Mesothelial cell of epicardium (in vitro differentiated cells): ENCODE measurements at regions not wholly inside any gene's neighbourhood (a gene's known extent, or its start where the extent isn't known, plus 50 kb on each side); places are given as distances from the start of the nearest gene placed in this dataset.

ENCODE experiments used
- DNase-seq, 2 experiments: peaks; one replicate each; pipeline ENCODE4 v3.0.0; 2021; ENCODE audit warnings: low spot score in 2 of 2; ENCODE audit not compliant: unreplicated experiment in 2 of 2
- H3K27ac Mint-ChIP-seq: 2 replicates; pipeline ENCODE4 v1.8.0; 2021; ENCODE audit warnings: mixed read lengths
- H3K27me3 Mint-ChIP-seq: 2 replicates; pipeline ENCODE4 v1.8.0; 2021; ENCODE audit warnings: low read depth, mixed read lengths
- H3K36me3 Mint-ChIP-seq: 2 replicates; pipeline ENCODE4 v1.8.0; 2021; ENCODE audit warnings: mixed read lengths
- H3K4me1 Mint-ChIP-seq: 2 replicates; pipeline ENCODE4 v1.8.0; 2021; ENCODE audit warnings: mixed read lengths
- H3K4me3 Mint-ChIP-seq: 2 replicates; pipeline ENCODE4 v1.8.0; 2021; ENCODE audit warnings: mild to moderate bottlenecking, moderate library complexity, mixed read lengths
- H3K9me3 Mint-ChIP-seq: 2 replicates; pipeline ENCODE4 v1.8.0; 2021; ENCODE audit warnings: mixed read lengths
- TF ChIP-seq, protein P1 (sequence below): fragments of 200-600 bp; sonication (generic); IDR thresholded peaks from one replicate; pipeline ENCODE4 v1.5.0; 2021; ENCODE audit warnings: antibody characterized with exemption; ENCODE audit not compliant: unreplicated experiment

DNA sequence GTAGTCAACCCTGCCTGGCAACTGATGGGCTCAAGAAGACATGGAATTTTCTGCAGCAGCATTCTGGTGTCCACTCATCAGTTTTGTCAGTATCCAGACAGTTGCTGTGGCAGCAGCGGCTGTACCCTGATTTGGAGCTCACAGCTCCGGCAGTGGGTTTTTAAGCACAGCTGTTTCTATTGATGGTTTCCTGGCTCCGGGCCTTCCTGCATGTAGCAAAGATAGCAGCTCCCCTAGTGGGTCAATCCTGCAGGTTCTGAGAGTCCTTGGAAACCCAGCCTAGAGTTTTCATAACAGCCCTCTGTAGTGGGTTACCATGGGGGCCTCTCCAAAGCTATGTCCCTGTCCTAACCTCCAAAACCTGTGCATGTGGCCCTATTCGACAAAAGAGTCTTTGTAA, 84.0 kb upstream of the ATP6AP2 start:
- no peak overlapping the region for H3K4me3 Mint-ChIP-seq
- peaks cover 15% of the 10 kb centered on the region for H3K9me3 Mint-ChIP-seq
- no peaks in the 10 kb centered on the region for H3K27me3 Mint-ChIP-seq
- H3K4me1 Mint-ChIP-seq, result peaks cover 2% of the 10 kb centered on the region
- H3K36me3 Mint-ChIP-seq, result no peaks in the 10 kb centered on the region
- H3K27ac Mint-ChIP-seq, result no peak overlapping the region
- TF ChIP-seq, protein P1, sequence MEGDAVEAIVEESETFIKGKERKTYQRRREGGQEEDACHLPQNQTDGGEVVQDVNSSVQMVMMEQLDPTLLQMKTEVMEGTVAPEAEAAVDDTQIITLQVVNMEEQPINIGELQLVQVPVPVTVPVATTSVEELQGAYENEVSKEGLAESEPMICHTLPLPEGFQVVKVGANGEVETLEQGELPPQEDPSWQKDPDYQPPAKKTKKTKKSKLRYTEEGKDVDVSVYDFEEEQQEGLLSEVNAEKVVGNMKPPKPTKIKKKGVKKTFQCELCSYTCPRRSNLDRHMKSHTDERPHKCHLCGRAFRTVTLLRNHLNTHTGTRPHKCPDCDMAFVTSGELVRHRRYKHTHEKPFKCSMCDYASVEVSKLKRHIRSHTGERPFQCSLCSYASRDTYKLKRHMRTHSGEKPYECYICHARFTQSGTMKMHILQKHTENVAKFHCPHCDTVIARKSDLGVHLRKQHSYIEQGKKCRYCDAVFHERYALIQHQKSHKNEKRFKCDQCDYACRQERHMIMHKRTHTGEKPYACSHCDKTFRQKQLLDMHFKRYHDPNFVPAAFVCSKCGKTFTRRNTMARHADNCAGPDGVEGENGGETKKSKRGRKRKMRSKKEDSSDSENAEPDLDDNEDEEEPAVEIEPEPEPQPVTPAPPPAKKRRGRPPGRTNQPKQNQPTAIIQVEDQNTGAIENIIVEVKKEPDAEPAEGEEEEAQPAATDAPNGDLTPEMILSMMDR, result no peak
- no peak for DNase-seq

GRCh38 chrX:40495659-40496058, 85.1 kb upstream of the ATP6AP2 start:
- Mint-ChIP-seq H3K4me1 (peaks cover 2% of the 10 kb centered on the region), H3K27me3 (no peaks in the 10 kb centered on the region), H3K27ac (no peak overlapping the region), H3K36me3 (no peaks in the 10 kb centered on the region), H3K4me3 (no peak overlapping the region), H3K9me3 (peaks cover 15% of the 10 kb centered on the region)
- TF ChIP-seq, protein P1, result no peak
- no peak for DNase-seq

DNA sequence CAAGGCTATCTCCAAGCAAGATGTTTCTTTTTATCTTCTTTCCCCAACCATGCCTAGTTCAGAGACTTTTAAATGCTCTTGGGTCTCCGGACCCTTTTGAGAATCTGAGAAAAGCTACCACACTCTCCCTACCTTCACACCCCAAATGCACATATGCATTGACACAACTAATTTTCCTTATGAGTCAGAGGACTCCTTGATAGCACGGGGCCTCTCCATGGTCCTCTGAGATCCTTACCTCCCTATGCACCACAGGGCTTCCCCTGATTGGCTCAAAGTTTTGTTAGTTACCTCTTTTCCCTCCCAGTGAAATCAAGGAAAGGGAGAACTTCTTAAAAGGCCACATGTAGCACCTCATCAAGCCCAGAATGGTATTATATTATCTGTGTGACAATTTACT, 86.8 kb upstream of the ATP6AP2 start:
- Mint-ChIP-seq H3K36me3 (no peaks in the 10 kb centered on the region), H3K4me3 (no peak overlapping the region), H3K9me3 (peaks cover 20% of the 10 kb centered on the region), H3K27me3 (no peaks in the 10 kb centered on the region), H3K27ac (no peak overlapping the region), H3K4me1 (peaks cover 9% of the 10 kb centered on the region)
- TF ChIP-seq, protein P1, result no peak
- DNase-seq, result no peak

DNA sequence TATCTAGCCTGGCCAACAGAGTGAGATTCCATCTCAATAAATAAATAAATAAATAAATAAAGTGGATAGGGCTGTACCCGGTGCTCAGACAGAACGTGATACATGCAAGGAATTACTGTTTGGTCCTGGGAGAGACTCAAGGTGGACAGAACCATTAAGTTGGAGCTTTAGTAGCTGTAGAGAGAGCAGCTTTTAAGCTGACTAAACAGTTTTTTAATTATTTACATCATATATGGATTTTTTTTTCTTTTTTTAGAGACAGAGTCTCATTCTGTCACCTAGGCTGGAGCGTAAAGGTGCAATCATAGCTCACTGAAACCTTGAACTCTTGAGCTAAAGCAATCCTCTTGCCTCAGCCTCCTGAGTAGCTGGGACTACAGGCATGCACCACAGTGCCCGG, 92.5 kb upstream of the ATP6AP2 start:
- H3K27ac Mint-ChIP-seq, result no peak overlapping the region
- TF ChIP-seq, protein P1, result no peak
- DNase-seq, result no peak
- H3K36me3 Mint-ChIP-seq, result no peaks in the 10 kb centered on the region
- peaks cover 30% of the 10 kb centered on the region for H3K9me3 Mint-ChIP-seq
- peaks cover 15% of the 10 kb centered on the region for H3K4me1 Mint-ChIP-seq
- no peaks in the 10 kb centered on the region for H3K27me3 Mint-ChIP-seq
- H3K4me3 Mint-ChIP-seq, result no peak overlapping the region

GRCh38 chrX:40485973-40486372, 94.8 kb upstream of the ATP6AP2 start:
- no peaks in the 10 kb centered on the region for H3K27me3 Mint-ChIP-seq
- no peaks in the 10 kb centered on the region for H3K36me3 Mint-ChIP-seq
- no peak overlapping the region for H3K4me3 Mint-ChIP-seq
- DNase-seq, result no peak
- H3K9me3 Mint-ChIP-seq, result peaks cover 36% of the 10 kb centered on the region
- TF ChIP-seq, protein P1, result no peak
- no peak overlapping the region for H3K27ac Mint-ChIP-seq
- H3K4me1 Mint-ChIP-seq, result peaks cover 15% of the 10 kb centered on the region
